Right renal pelvis (tissue), 4 donors: ENCODE measurements at regions not wholly inside any gene's neighbourhood (a gene's known extent, or its start where the extent isn't known, plus 50 kb on each side); places are given as distances from the start of the nearest gene placed in this dataset.
"Not testable (repeated sequence)": the region's sequence is repeated elsewhere in the genome, so short reads cannot be mapped to it uniquely, and the experiment has no call there.

ENCODE experiments used
- DNase-seq, 4 donors: peaks; one replicate each; pipeline ENCODE4 v3.0.0-alpha.2; 2013; ENCODE audit warnings: low read depth in 4 of 4, low spot score in 3 of 4, missing footprints in 1 of 4

DNA sequence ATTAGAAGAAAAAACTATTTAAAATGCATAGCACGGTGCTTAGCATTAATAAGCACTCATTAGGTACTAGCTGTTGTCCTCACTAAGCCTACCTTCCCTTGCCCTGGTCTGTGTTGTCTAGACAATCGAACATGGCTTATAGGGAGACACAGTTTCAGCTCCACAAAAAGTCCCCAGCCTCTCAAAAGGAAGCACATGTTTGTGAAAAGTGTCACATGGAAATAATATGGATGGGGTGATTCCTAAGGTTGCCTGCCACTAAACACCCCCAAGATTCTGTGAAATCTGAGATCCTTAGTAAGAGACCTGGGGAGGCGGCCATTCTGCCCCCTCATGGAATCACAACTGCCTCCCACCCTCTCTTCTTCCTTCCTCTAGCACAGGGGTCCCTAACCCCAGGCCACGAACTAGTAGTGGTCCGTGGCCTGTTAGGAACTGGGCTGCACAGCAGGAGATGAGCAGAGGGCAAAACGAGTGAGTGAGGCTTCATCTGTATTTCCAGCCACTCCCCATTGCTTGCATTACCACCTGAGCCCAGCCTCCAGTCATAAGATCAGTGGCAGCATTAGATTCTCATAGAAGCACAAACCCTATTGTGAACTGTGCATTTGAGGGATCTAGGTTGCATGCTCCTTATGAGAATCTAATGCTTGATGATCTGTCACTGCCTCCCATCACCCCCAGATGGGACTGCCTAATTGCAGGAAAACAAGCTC is 59.6 kb upstream of the NDUFV2 start:
- no peak for DNase-seq

DNA sequence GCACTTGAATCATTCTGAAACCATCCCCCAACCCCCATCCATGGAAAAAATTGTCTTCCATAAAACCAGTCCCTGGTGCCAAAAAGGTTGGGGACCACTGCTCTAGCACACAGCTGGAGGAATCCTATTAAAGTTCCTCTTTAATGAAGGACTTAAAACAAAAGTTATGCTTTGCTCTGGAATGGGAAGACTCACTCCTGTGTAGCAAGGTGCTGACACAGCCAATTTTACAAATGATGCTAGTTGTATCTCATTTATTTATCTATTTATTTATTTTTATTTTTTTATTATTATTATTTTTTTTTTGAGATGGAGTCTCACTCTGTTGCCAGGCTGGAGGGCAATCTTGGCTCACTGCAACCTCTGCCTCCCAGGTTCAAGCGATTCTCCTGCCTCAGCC is 58.9 kb upstream of the NDUFV2 start:
- DNase-seq: no peak

DNA sequence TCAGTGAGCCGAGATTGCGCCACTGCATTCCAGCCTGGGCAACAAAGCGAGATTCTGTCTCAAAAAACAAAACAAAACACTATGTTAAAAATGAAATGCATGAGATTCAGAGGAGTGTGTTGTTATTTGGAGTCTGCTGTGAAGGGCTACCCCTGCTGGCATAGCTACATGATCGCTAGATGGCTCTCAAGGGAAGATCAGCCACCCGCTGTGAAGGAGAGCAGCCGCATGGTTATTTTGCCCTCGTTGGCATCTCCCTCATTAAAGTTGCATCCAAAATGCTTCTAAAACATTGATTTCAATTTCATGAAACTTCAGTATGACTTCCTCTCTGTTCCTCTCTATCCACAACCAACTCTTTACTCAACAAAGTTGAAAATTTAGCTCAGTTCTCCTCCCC is 54.8 kb upstream of the NDUFV2 start:
- DNase-seq: no peak

DNA sequence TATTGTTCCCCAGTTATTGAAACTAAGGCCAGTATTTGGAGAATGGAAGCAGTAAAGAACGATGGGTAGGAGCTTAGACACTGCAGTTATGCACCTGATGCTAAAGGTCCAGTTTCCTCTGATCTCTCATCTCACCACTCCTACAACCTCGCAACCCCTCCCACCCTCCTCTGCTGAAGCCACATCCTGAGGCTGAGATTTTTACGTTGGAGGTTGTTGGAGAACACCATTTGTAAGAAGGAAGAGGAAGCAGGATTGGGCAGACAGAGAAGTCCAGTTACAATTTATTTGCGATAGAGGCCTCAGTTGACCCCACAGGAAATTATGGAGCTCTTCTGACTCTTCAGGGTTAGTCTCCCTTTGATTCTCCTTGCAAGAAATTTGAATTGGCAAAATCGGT is 54.3 kb upstream of the NDUFV2 start:
- DNase-seq: no peak

DNA sequence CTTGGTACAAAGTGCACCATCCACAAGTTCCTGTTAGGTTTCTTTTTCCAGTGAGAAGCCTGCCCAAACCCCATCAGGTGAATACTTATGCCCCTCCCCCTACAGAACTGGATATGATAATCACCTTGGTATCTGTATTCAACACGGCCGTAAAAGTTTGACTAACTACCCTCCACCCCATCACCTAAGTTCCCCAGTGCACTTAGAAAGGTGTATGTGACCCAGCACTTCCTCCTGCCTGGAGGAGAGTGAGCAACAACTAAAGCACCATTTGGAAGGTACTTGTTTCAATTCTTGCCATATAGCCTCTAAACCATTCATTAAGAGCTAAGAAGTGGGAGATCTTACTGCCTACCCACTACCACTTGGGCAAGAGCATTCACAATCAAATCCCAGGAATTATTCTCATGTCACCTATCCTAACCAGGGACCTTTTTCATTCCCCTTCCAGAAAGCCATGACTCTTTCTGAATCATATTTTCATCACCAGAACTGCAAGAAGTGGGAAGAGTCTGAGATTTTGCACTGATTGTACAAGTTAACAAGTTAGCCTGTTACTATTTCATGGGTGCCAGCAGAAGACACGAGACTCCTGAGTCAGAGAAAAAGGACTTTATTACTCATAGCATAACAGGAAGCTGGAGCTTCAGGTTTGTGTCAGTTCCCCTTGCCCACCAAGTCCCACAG is 53.5 kb upstream of the NDUFV2 start:
- no peak for DNase-seq

DNA sequence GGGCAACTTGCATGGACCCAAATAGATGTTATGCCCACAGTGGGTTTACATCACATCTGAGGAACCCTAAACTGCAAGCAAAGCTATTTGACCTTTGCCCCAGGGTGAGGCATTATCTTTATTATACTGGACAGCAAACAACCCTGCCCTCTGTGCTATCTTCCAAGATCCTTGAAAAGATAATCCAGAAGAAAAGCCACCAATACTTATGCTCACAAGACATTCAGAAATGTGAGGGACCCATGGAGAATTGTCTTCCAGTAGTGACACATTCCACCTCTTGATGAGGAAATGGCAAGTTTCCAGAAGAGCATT is 53.0 kb upstream of the NDUFV2 start:
- no peak for DNase-seq

DNA sequence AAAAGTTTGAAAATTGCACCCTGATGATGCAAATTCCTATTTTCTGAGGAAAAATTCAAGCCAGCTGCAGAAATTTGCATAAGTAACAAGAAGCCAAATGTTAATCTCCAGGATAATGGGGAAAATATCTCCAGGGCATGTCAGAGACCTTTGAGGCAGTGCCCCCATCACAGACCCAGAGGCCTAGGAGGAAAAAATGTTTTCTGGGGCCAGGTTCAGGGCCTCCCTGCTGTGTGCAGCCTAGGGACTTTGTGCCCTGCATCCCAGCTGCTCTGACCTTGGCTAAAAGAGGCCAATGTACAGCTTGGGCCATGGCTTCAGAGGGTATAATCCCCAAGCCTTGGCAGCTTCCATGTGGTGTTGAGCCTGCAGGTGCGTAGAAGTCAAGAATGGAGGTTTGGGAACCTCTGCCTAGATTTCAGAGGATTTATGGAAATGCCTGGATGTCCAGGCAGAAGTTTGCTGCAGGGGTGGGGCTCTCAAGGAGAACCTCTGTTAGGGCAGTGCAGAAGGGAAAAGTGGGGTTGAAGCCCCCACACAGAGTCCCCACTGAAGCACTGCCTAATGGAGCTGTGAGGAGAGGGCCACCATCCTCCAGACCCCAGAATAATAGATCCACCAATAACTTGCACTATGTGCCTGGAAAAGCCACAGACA is 51.7 kb upstream of the NDUFV2 start:
- not testable (repeated sequence) for DNase-seq
